ENCODE measurements at regions not wholly inside any gene's neighbourhood (a gene's known extent, or its start where the extent isn't known, plus 50 kb on each side); places are given as distances from the start of the nearest gene placed in this dataset.

DNA sequence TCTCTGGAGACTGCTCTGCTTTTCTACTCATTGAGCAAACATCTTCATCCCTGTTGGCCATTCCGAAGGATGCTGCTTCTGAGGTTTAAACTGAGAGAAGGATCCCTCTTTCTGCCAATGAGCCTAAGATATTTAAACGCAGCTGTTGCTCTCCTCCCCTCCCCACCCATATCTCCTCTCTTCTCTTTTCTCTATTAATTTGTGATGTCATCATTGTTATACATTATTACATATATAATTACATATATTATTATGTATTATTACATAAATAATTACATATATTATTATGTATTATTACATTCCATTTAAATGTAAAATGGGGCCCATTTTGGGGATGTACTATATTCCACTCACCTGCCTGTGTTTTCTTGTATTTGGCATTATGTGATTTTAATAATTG lies 82.7 kb upstream of the JUN start:
- no TSS peak for BruUV-seq (replicated peaks)
- H3K9me3 ChIP-seq (ENCODE audit: control insufficient read depth, insufficient read depth, low read depth, low read length): no peaks in the 10 kb centered on the region; the same call in 1 of the 2 replicates
- intact Hi-C loops (cut with micrococcal nuclease; ENCODE audit: unreplicated experiment) (no loop called here), in situ Hi-C loops (cut with HindIII; ENCODE audit: low pct_unique_long_range_greater_than_20kb, low sequenced_read_pairs) (no loop called here)
- TF ChIP-seq, protein P1, sequence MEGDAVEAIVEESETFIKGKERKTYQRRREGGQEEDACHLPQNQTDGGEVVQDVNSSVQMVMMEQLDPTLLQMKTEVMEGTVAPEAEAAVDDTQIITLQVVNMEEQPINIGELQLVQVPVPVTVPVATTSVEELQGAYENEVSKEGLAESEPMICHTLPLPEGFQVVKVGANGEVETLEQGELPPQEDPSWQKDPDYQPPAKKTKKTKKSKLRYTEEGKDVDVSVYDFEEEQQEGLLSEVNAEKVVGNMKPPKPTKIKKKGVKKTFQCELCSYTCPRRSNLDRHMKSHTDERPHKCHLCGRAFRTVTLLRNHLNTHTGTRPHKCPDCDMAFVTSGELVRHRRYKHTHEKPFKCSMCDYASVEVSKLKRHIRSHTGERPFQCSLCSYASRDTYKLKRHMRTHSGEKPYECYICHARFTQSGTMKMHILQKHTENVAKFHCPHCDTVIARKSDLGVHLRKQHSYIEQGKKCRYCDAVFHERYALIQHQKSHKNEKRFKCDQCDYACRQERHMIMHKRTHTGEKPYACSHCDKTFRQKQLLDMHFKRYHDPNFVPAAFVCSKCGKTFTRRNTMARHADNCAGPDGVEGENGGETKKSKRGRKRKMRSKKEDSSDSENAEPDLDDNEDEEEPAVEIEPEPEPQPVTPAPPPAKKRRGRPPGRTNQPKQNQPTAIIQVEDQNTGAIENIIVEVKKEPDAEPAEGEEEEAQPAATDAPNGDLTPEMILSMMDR (IDR thresholded peaks at IDR 0.05): no peak
- no peak for TF ChIP-seq POLR2AphosphoS5 (IDR thresholded peaks at IDR 0.05; ENCODE audit: low read depth, low read length)
- TF ChIP-seq TCF7L2 (IDR thresholded peaks at IDR 0.05; ENCODE audit: low read depth, low read length): no peak
- TF ChIP-seq SIN3A (IDR thresholded peaks at IDR 0.05; ENCODE audit: borderline replicate concordance, insufficient read depth, low read depth, low read length): no peak
- TF ChIP-seq, protein P2, sequence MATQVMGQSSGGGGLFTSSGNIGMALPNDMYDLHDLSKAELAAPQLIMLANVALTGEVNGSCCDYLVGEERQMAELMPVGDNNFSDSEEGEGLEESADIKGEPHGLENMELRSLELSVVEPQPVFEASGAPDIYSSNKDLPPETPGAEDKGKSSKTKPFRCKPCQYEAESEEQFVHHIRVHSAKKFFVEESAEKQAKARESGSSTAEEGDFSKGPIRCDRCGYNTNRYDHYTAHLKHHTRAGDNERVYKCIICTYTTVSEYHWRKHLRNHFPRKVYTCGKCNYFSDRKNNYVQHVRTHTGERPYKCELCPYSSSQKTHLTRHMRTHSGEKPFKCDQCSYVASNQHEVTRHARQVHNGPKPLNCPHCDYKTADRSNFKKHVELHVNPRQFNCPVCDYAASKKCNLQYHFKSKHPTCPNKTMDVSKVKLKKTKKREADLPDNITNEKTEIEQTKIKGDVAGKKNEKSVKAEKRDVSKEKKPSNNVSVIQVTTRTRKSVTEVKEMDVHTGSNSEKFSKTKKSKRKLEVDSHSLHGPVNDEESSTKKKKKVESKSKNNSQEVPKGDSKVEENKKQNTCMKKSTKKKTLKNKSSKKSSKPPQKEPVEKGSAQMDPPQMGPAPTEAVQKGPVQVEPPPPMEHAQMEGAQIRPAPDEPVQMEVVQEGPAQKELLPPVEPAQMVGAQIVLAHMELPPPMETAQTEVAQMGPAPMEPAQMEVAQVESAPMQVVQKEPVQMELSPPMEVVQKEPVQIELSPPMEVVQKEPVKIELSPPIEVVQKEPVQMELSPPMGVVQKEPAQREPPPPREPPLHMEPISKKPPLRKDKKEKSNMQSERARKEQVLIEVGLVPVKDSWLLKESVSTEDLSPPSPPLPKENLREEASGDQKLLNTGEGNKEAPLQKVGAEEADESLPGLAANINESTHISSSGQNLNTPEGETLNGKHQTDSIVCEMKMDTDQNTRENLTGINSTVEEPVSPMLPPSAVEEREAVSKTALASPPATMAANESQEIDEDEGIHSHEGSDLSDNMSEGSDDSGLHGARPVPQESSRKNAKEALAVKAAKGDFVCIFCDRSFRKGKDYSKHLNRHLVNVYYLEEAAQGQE (IDR thresholded peaks at IDR 0.05; ENCODE audit: insufficient read depth in 1 of 2, low read depth in 2 of 2, low read length in 1 of 2): no peak
- H3K27ac ChIP-seq (ENCODE audit: low read length): no peak overlapping the region
- no peak overlapping the region for H3K4me3 ChIP-seq (ENCODE audit: low read depth in 2 of 2, low read length in 2 of 2)
- ChIA-PET CTCF (no interaction called here), POLR2A (no interaction called here)
- H3K36me3 ChIP-seq (ENCODE audit: control insufficient read depth, insufficient read depth, low read length): no peaks in the 10 kb centered on the region
- H3K4me1 ChIP-seq (ENCODE audit: control insufficient read depth, insufficient read depth, low read length): 0 out of 2 replicates have a peak, but pooled peaks cover 3% of the 10 kb centered on the region
- no peak for ATAC-seq
- no peaks in the 10 kb centered on the region for H3K27me3 ChIP-seq (ENCODE audit: control insufficient read depth, insufficient read depth, low read length)
- no peak for DNase-seq (ENCODE audit: low read depth, low spot score)

DNA sequence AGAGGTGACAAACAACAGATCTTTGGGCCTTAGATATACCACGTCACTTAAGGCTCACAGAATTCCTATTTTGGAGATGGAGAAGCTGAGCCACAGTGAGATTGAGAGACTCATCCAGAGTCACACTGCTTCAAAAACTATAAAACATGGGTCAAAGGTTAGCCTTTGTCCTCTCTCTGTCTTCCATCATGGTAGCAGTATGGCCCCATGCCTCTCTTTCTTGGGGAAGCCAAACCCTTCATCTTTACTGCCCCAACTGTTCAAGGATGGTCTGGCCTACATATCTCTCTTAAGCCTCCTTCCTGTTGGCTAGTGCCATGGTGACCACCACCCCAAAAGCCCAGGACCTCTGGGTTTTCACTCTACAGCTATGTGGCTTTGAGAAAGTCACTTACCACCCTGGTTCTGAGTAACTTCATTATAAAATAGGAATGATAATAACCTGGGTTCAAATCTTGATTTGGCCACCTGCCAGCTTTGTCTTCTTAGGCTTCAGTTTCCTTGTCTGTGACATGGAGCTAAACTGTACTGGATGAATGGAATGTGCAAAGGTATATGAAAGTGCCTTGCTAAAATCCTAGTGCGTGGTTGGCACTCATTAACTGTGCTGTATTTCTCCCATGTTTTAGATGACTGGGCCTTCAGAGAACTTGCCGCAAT lies 85.9 kb upstream of the JUN start:
- Histone ChIP-seq H3K27ac (ENCODE audit: low read length) (peak overlapping the region; percentile 72), H3K9me3 (ENCODE audit: control insufficient read depth, insufficient read depth, low read depth, low read length) (no peaks in the 10 kb centered on the region; the same call in 1 of the 2 replicates), H3K4me3 (ENCODE audit: low read depth in 2 of 2, low read length in 2 of 2) (no peak overlapping the region), H3K36me3 (ENCODE audit: control insufficient read depth, insufficient read depth, low read length) (no peaks in the 10 kb centered on the region), H3K4me1 (ENCODE audit: control insufficient read depth, insufficient read depth, low read length) (peaks cover 13% of the 10 kb centered on the region; the same call in 1 of the 2 replicates), H3K27me3 (ENCODE audit: control insufficient read depth, insufficient read depth, low read length) (no peaks in the 10 kb centered on the region)
- intact Hi-C loops (cut with micrococcal nuclease; ENCODE audit: unreplicated experiment): no loop called here
- TF ChIP-seq, protein P1 (IDR thresholded peaks at IDR 0.05): no peak
- no peak for DNase-seq (ENCODE audit: low read depth, low spot score)
- in situ Hi-C loops (cut with HindIII; ENCODE audit: low pct_unique_long_range_greater_than_20kb, low sequenced_read_pairs): no loop called here
- ChIA-PET CTCF (no interaction called here), POLR2A (no interaction called here)
- ATAC-seq: no peak; the same call in 1 of the 2 replicates
- BruUV-seq (replicated peaks): no TSS peak
